ENCODE measurements at regions not wholly inside any gene's neighbourhood (a gene's known extent, or its start where the extent isn't known, plus 50 kb on each side); places are given as distances from the start of the nearest gene placed in this dataset.

GRCh38 chr9:84187090-84187489, 153.5 kb downstream of the SLC28A3 start:
- no peaks in the 10 kb centered on the region for H3K36me3 ChIP-seq (replicated peaks in 1 of 2)
- WGBS, 4 donors, result 63 to 88% (median 83%) methylated on average over 5 of the region's 5 CpGs
- peaks cover 6 to 7% of the 10 kb centered on the region in 2 donors for H3K4me1 ChIP-seq (replicated peaks in 1 of 2)
- H3K9me3 ChIP-seq (replicated peaks in 1 of 3), result no peaks in the 10 kb centered on the region
- intact Hi-C loops (cut with DNase I), result no loop called here
- H3K27me3 ChIP-seq, result no peaks in the 10 kb centered on the region
- DNase-seq, result no peak
- TF ChIP-seq CTCF (IDR thresholded peaks at IDR 0.05) (no peak), POLR2A (IDR thresholded peaks at IDR 0.05) (no peak)
- no peak overlapping the region for H3K27ac ChIP-seq
- H3K4me3 ChIP-seq, result no peak overlapping the region

- Histone ChIP-seq H3K36me3 (replicated peaks in 1 of 2) (no peaks in the 10 kb centered on the region), H3K9me3 (replicated peaks in 1 of 3) (no peaks in the 10 kb centered on the region), H3K27ac (no peak overlapping the region), H3K4me1 (replicated peaks in 1 of 2) (no peaks in the 10 kb centered on the region), H3K27me3 (no peaks in the 10 kb centered on the region), H3K4me3 (no peak overlapping the region)
- 73 to 85% (median 78%) methylated on average over 7 of the region's 7 CpGs for WGBS, 4 donors
- intact Hi-C loops (cut with DNase I), result no loop called here
- TF ChIP-seq POLR2A (IDR thresholded peaks at IDR 0.05), result no peak
- TF ChIP-seq CTCF (IDR thresholded peaks at IDR 0.05), result no peak
- no peak for DNase-seq
These were observed 150.7 kb downstream of the SLC28A3 start for GRCh38 chr9:84189904-84190303.

- intact Hi-C loops (cut with DNase I), result no loop called here
- no peak for DNase-seq
- TF ChIP-seq CTCF (IDR thresholded peaks at IDR 0.05), result no peak
- H3K4me3 ChIP-seq, result no peak overlapping the region
- H3K4me1 ChIP-seq (replicated peaks in 1 of 2), result no peaks in the 10 kb centered on the region
- 87 to 93% (median 92%) methylated on average over 2 of the region's 2 CpGs for WGBS, 4 donors
- H3K36me3 ChIP-seq (replicated peaks in 1 of 2), result no peaks in the 10 kb centered on the region
- H3K9me3 ChIP-seq (replicated peaks in 1 of 3), result no peaks in the 10 kb centered on the region
- H3K27ac ChIP-seq, result no peak overlapping the region
- no peaks in the 10 kb centered on the region for H3K27me3 ChIP-seq
These were observed 150.1 kb downstream of the SLC28A3 start for GRCh38 chr9:84190411-84190810.

GRCh38 chr9:84206801-84207370, 133.7 kb downstream of the SLC28A3 start:
- 68 to 84% (median 72%) methylated on average over 9 of the region's 9 CpGs for WGBS, 4 donors
- H3K36me3 ChIP-seq (replicated peaks in 1 of 2), result no peaks in the 10 kb centered on the region
- intact Hi-C loops (cut with DNase I), result no loop called here
- no peaks in the 10 kb centered on the region for H3K9me3 ChIP-seq (replicated peaks in 1 of 3)
- no peak overlapping the region for H3K4me3 ChIP-seq
- TF ChIP-seq CTCF (IDR thresholded peaks at IDR 0.05), result no peak
- TF ChIP-seq POLR2A (IDR thresholded peaks at IDR 0.05), result no peak
- no peaks in the 10 kb centered on the region for H3K4me1 ChIP-seq (replicated peaks in 1 of 2)
- H3K27me3 ChIP-seq, result no peaks in the 10 kb centered on the region
- no peak overlapping the region for H3K27ac ChIP-seq
- DNase-seq, result no peak
